BLaER1 treated with 17β-estradiol and CSF1 and Interleukin-3, amounts not matched to agents 10 nM and 100 nM (cell line): ENCODE measurements at regions not wholly inside any gene's neighbourhood (a gene's known extent, or its start where the extent isn't known, plus 50 kb on each side); places are given as distances from the start of the nearest gene placed in this dataset.
"Not testable (repeated sequence)": the region's sequence is repeated elsewhere in the genome, so short reads cannot be mapped to it uniquely, and the experiment has no call there.

ENCODE experiments used
- H3K27ac ChIP-seq, 11 experiments: shearing (Covaris generic); formaldehyde crosslinking; 2 replicates each; pipeline ENCODE4 v1.8.1; 2022
- H3K27me3 ChIP-seq, 11 experiments: shearing (Covaris generic); formaldehyde crosslinking; 2 replicates each; pipeline ENCODE4 v1.8.1; 2022
- H3K36me3 ChIP-seq, 11 experiments: shearing (Covaris generic); formaldehyde crosslinking; 2 replicates each; pipeline ENCODE4 v1.8.1; 2022
- H3K4me1 ChIP-seq, 10 experiments: shearing (Covaris generic); formaldehyde crosslinking; 2 replicates each; pipeline ENCODE4 v1.8.1; 2022
- H3K4me2 ChIP-seq, 11 experiments: shearing (Covaris generic); formaldehyde crosslinking; 2 replicates each; pipeline ENCODE4 v1.8.1; 2022
- H3K4me3 ChIP-seq, 10 experiments: shearing (Covaris generic); formaldehyde crosslinking; 2 replicates each; pipeline ENCODE4 v1.8.1; 2022
- H3K9ac ChIP-seq, 11 experiments: shearing (Covaris generic); formaldehyde crosslinking; 2 replicates each; pipeline ENCODE4 v1.8.1; 2022
- H3K9me3 ChIP-seq, 11 experiments: shearing (Covaris generic); formaldehyde crosslinking; replicated peaks in 1 of 11; 2 replicates each; pipeline ENCODE4 v1.8.1; 2022
- H4K20me1 ChIP-seq, 11 experiments: shearing (Covaris generic); formaldehyde crosslinking; 2 replicates each; pipeline ENCODE4 v1.8.1; 2022
- Cebpa-rat ChIP-seq, 11 experiments: shearing (Covaris generic); IDR thresholded peaks; 2 replicates each; pipeline ENCODE4 v1.8.1; 2022

- peak in 3 of 11 experiments; percentile 19 to 78 (median 61); a peak in 6 of 22 replicates for TF ChIP-seq Cebpa-rat (IDR thresholded peaks at IDR 0.05)
- H3K9me3 ChIP-seq: no peaks in the 10 kb centered on the region
- peaks cover 0 to 6% (median 0%) of the 10 kb centered on the region in 10 experiments; a peak in 3 of 20 replicates for H3K4me1 ChIP-seq
- H4K20me1 ChIP-seq: no peaks in the 10 kb centered on the region
- no peak overlapping the region for H3K9ac ChIP-seq
- H3K4me3 ChIP-seq: no peak overlapping the region
- H3K4me2 ChIP-seq: peak overlapping the region in 1 of 11 experiments; percentile 26; a peak in 1 of 22 replicates
- no peaks in the 10 kb centered on the region for H3K36me3 ChIP-seq
- H3K27me3 ChIP-seq: no peaks in the 10 kb centered on the region
- H3K27ac ChIP-seq: no peak overlapping the region
Observed at GRCh38 chr7:8871716-8872115, 438.3 kb downstream of the NXPH1 start.

- no peak for TF ChIP-seq Cebpa-rat (IDR thresholded peaks at IDR 0.05)
- Histone ChIP-seq H3K27me3 (no peaks in the 10 kb centered on the region), H3K4me3 (no peak overlapping the region), H3K9me3 (peaks cover 0 to 3% (median 0%) of the 10 kb centered on the region in 11 experiments; a peak in 1 of 22 replicates), H4K20me1 (no peaks in the 10 kb centered on the region), H3K36me3 (no peaks in the 10 kb centered on the region), H3K4me2 (no peak overlapping the region), H3K27ac (no peak overlapping the region), H3K4me1 (no peaks in the 10 kb centered on the region), H3K9ac (no peak overlapping the region)
Observed at GRCh38 chr7:8881916-8882315, 448.5 kb downstream of the NXPH1 start.

- H4K20me1 ChIP-seq: no peaks in the 10 kb centered on the region
- H3K4me1 ChIP-seq: no peaks in the 10 kb centered on the region
- no peaks in the 10 kb centered on the region for H3K36me3 ChIP-seq
- H3K27me3 ChIP-seq: no peaks in the 10 kb centered on the region
- TF ChIP-seq Cebpa-rat (IDR thresholded peaks at IDR 0.05): no peak
- no peak overlapping the region for H3K9ac ChIP-seq
- no peak overlapping the region for H3K27ac ChIP-seq
- H3K4me3 ChIP-seq: no peak overlapping the region
- H3K4me2 ChIP-seq: no peak overlapping the region
- H3K9me3 ChIP-seq: 0 out of 22 replicates have a peak, but pooled peaks cover 0 to 3% (median 0%) of the 10 kb centered on the region in 11 experiments
Observed at GRCh38 chr7:8885480-8886000, 452.1 kb downstream of the NXPH1 start.

GRCh38 chr7:8890346-8890745 is 456.9 kb downstream of the NXPH1 start:
- not testable (repeated sequence) for H3K27ac ChIP-seq, H3K36me3 ChIP-seq, H3K4me3 ChIP-seq, H4K20me1 ChIP-seq, H3K4me1 ChIP-seq, H3K9ac ChIP-seq, H3K27me3 ChIP-seq, H3K4me2 ChIP-seq, H3K9me3 ChIP-seq

GRCh38 chr7:8893775-8894174 is 460.4 kb downstream of the NXPH1 start:
- Histone ChIP-seq H3K9me3 (0 out of 22 replicates have a peak, but pooled peaks cover 0 to 3% (median 0%) of the 10 kb centered on the region in 11 experiments), H3K4me2 (no peak overlapping the region), H3K27ac (no peak overlapping the region)

GRCh38 chr7:8906396-8907075 is 473.1 kb downstream of the NXPH1 start:
- H3K9me3 ChIP-seq: no peaks in the 10 kb centered on the region
- no peak overlapping the region for H3K4me3 ChIP-seq
- no peaks in the 10 kb centered on the region for H3K4me1 ChIP-seq
- TF ChIP-seq Cebpa-rat (IDR thresholded peaks at IDR 0.05): no peak
- no peaks in the 10 kb centered on the region for H3K36me3 ChIP-seq
- no peak overlapping the region for H3K4me2 ChIP-seq
- H3K27me3 ChIP-seq: no peaks in the 10 kb centered on the region
- no peak overlapping the region for H3K9ac ChIP-seq
- H3K27ac ChIP-seq: no peak overlapping the region
- no peaks in the 10 kb centered on the region for H4K20me1 ChIP-seq

More at GRCh38 chr7:8893775-8894174, 460.4 kb downstream of the NXPH1 start:
- Histone ChIP-seq H3K27me3 (no peaks in the 10 kb centered on the region), H4K20me1 (no peaks in the 10 kb centered on the region), H3K4me1 (no peaks in the 10 kb centered on the region), H3K9ac (no peak overlapping the region), H3K4me3 (no peak overlapping the region), H3K36me3 (no peaks in the 10 kb centered on the region)
- TF ChIP-seq Cebpa-rat (IDR thresholded peaks at IDR 0.05): no peak

- Histone ChIP-seq H3K4me3 (no peak overlapping the region), H3K4me2 (no peak overlapping the region), H3K36me3 (no peaks in the 10 kb centered on the region), H3K9me3 (no peaks in the 10 kb centered on the region), H3K27me3 (no peaks in the 10 kb centered on the region), H4K20me1 (no peaks in the 10 kb centered on the region), H3K4me1 (no peaks in the 10 kb centered on the region), H3K27ac (no peak overlapping the region), H3K9ac (no peak overlapping the region)
- no peak for TF ChIP-seq Cebpa-rat (IDR thresholded peaks at IDR 0.05)
Observed at GRCh38 chr7:8908889-8909288, 475.5 kb downstream of the NXPH1 start.

- Histone ChIP-seq H3K4me1 (no peaks in the 10 kb centered on the region), H3K9me3 (no peaks in the 10 kb centered on the region), H3K27ac (no peak overlapping the region), H3K4me3 (no peak overlapping the region), H3K27me3 (no peaks in the 10 kb centered on the region), H3K9ac (no peak overlapping the region), H3K4me2 (no peak overlapping the region), H3K36me3 (no peaks in the 10 kb centered on the region), H4K20me1 (no peaks in the 10 kb centered on the region)
- no peak for TF ChIP-seq Cebpa-rat (IDR thresholded peaks at IDR 0.05)
Observed at GRCh38 chr7:8913682-8914081, 480.3 kb downstream of the NXPH1 start.

- Histone ChIP-seq H3K4me2 (no peak overlapping the region), H3K9ac (no peak overlapping the region), H4K20me1 (no peaks in the 10 kb centered on the region), H3K36me3 (no peaks in the 10 kb centered on the region), H3K4me1 (no peaks in the 10 kb centered on the region), H3K4me3 (no peak overlapping the region), H3K9me3 (no peaks in the 10 kb centered on the region), H3K27ac (no peak overlapping the region), H3K27me3 (no peaks in the 10 kb centered on the region)
- TF ChIP-seq Cebpa-rat (IDR thresholded peaks at IDR 0.05): no peak
Observed at GRCh38 chr7:8921807-8922206, 488.4 kb downstream of the NXPH1 start.

- Histone ChIP-seq H3K9me3 (no peaks in the 10 kb centered on the region), H3K4me3 (no peak overlapping the region), H3K27me3 (no peaks in the 10 kb centered on the region), H3K36me3 (no peaks in the 10 kb centered on the region), H3K4me2 (no peak overlapping the region), H4K20me1 (no peaks in the 10 kb centered on the region), H3K9ac (no peak overlapping the region), H3K27ac (no peak overlapping the region), H3K4me1 (no peaks in the 10 kb centered on the region)
- no peak for TF ChIP-seq Cebpa-rat (IDR thresholded peaks at IDR 0.05)
Observed at GRCh38 chr7:8922726-8923125, 489.3 kb downstream of the NXPH1 start.
